Hepatocyte (in vitro differentiated cells): ENCODE measurements at regions not wholly inside any gene's neighbourhood (a gene's known extent, or its start where the extent isn't known, plus 50 kb on each side); places are given as distances from the start of the nearest gene placed in this dataset.

Experiments
- EZH2 ChIP-seq: fragments of 200-600 bp; sonication (generic); IDR thresholded peaks from 2 replicates; pipeline ENCODE4 v1.6.1; 2016; ENCODE audit warnings: antibody characterized with exemption, mild to moderate bottlenecking, borderline replicate concordance
- EZH2phosphoT487 ChIP-seq: fragments of 200-600 bp; sonication (generic); IDR thresholded peaks from one replicate; pipeline ENCODE4 v1.6.1; 2018; ENCODE audit warnings: antibody characterized with exemption, mild to moderate bottlenecking, low read depth, moderate library complexity; ENCODE audit not compliant: unreplicated experiment, severe bottlenecking
- TF ChIP-seq, protein P1 (sequence below): fragments of 200-600 bp; sonication (generic); IDR thresholded peaks from 2 replicates; pipeline ENCODE4 v1.5.1; 2016; ENCODE audit warnings: antibody characterized with exemption, mild to moderate bottlenecking; ENCODE audit not compliant: poor library complexity

DNA sequence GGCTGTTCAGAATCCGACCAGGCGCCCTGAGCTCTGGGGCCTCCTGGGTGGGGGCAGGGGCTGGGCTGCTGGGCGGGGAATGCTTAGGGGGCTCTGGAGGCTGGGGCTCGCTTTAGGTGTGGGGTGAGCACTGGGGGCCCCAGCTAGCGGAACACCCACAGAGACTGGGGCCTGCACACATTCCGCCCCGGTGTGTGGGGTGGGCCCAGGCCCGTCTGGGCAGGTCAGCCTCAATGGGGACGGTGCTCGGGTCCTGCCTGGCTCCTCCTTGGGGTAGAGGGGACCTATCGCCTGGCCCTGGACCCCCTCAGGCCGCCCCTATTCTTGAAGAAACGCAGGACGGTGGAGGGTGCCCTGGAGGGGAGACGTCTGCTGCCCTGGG lies 364.8 kb downstream of the TMEM121 start:
- no peak for TF ChIP-seq EZH2
- TF ChIP-seq, protein P1, sequence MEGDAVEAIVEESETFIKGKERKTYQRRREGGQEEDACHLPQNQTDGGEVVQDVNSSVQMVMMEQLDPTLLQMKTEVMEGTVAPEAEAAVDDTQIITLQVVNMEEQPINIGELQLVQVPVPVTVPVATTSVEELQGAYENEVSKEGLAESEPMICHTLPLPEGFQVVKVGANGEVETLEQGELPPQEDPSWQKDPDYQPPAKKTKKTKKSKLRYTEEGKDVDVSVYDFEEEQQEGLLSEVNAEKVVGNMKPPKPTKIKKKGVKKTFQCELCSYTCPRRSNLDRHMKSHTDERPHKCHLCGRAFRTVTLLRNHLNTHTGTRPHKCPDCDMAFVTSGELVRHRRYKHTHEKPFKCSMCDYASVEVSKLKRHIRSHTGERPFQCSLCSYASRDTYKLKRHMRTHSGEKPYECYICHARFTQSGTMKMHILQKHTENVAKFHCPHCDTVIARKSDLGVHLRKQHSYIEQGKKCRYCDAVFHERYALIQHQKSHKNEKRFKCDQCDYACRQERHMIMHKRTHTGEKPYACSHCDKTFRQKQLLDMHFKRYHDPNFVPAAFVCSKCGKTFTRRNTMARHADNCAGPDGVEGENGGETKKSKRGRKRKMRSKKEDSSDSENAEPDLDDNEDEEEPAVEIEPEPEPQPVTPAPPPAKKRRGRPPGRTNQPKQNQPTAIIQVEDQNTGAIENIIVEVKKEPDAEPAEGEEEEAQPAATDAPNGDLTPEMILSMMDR: no peak
- no peak for TF ChIP-seq EZH2phosphoT487
